ENCODE measurements at regions not wholly inside any gene's neighbourhood (a gene's known extent, or its start where the extent isn't known, plus 50 kb on each side); places are given as distances from the start of the nearest gene placed in this dataset.
"Not testable (repeated sequence)": the region's sequence is repeated elsewhere in the genome, so short reads cannot be mapped to it uniquely, and the experiment has no call there.

GRCh38 chr1:96095849-96096612 lies 625.6 kb upstream of the PTBP2 start:
- FAIRE-seq: peak; percentile 33

DNA sequence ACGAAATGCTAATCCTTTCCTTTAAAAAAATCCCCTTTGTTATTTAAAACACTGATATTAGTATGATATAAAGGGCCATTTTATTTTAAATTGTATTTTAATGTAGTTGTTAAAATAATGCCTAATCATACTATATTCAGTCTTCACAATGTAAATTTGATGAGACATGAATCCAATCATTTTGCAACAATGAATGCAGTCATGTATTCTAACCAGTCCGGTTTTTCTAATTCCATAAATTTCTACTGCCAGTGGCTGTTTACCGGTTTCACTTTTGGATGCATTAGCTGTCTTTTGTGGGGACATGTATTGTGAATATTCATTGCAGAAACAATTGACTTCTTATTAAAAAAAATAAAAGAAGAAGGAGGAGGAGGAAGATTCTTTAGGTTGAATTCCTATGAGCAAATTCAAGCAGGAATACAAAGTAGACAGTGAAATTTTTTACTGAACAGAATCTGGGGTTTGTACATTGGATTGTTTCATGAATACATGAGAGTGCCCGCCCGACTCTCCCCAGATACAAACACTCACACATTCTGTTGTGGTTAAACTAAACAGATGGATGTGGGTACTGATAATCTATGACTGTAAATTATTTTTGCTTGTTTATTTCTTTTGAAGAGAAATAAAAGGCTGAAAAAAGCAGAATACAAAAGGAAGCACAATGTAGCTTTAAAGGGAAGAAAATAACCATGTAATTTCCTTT lies 624.8 kb upstream of the PTBP2 start:
- no peak for FAIRE-seq

DNA sequence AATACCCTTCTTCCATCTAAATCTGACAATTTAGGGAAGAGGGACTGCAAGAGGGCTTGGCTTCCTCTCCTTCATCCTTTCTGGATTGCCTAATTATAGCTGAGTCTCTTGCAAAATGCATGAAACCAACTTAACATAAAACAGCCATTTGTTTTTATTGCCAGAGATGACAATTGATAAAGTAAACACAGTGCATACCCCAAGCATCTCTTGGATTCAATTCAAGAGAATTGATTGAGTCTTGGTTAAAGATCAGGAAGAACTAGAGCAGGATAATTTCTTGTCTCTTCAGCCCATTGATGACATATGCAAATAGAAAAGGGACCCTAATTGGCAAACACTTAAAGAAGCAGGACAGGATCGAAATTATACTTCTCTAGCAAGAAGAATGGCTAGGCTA lies 617.1 kb upstream of the PTBP2 start:
- no peak for FAIRE-seq

GRCh38 chr1:96104906-96105305 lies 616.7 kb upstream of the PTBP2 start:
- FAIRE-seq: no peak

- FAIRE-seq: no peak
These were observed 604.9 kb upstream of the PTBP2 start for GRCh38 chr1:96116731-96117130.

DNA sequence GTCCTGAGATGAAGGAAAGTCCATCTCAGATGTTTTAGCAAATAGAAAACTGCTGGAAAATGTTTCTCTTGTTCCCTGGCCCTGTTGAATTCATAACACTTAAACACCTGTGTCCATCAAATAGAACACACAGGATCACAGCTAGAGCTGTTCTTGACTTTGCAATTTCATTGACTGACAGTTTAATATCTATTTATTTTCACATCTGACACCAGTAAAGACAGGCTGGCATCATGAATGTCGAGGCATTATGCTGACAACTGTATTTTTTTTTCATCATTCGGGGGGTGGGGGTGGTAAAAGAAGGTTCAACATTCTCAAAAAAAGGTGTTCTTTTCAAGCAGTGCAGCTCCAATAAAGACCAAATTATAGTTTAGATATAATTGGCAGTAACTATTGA lies 591.2 kb upstream of the PTBP2 start:
- FAIRE-seq: no peak

DNA sequence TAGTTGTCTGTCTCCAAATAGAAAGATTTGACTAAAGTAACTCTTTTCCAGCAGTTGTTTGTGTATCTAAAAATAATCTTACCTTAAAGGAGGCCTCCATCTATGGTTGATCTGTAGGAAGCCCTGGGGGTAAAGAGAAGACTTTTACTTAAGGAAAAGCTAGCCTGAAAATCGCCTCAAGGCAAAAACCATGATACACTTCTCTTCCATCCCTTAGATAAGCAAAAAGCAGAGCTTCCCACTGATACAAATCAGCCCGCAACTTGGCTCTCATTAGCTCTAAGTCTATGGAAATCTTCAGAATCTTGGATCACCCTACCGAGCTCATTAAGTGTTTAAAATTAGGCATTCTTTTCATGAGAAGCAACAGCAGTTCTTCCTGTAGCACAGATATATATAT lies 576.9 kb upstream of the PTBP2 start:
- FAIRE-seq: no peak

- FAIRE-seq: no peak
These were observed 576.1 kb upstream of the PTBP2 start for GRCh38 chr1:96145492-96145891.

GRCh38 chr1:96152957-96153356 lies 568.6 kb upstream of the PTBP2 start:
- FAIRE-seq: not testable (repeated sequence)

- FAIRE-seq: no peak
These were observed 564.5 kb upstream of the PTBP2 start for GRCh38 chr1:96157101-96157500.

DNA sequence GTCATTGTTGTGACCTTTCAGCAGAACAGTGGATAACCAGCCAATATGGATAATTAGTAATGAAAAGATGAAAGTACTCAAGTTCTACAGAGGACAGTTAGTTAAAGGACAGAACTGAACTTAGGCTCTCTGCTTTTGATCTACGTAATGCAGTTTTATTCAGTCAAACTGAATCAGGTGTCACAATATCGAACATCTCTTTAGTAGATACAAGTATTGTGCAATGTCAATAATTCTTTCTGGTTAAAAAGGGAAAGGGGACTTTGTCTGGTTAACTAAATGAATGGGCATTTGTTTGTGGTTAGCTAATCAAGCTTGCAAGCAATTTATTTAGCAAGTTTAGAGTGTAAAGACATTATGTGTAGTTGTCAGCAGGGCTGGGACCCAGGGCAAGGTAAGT lies 562.2 kb upstream of the PTBP2 start:
- no peak for FAIRE-seq

- no peak for FAIRE-seq
These were observed 557.5 kb upstream of the PTBP2 start for GRCh38 chr1:96164053-96164452.

DNA sequence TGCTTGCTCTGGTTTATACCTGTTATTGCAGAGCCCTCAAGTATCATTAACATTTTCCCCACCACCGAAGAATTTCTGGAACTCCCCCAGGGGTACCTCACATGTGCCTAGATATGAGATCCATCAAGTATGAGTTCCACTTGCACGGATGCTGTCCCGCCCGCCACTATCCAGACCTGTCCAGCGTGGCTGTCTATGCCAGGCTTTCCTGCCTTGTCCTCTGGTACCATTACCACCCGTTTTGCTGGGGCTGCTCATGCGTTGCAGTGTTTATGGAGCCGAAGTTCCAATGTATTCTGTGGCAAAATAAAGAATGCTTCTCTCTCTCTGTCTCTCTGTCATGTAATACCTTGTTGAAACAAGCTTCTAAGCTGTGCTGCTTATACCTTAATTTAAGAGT lies 543.5 kb upstream of the PTBP2 start:
- FAIRE-seq: no peak

GRCh38 chr1:96183485-96183884 lies 538.1 kb upstream of the PTBP2 start:
- FAIRE-seq: no peak

GRCh38 chr1:96183928-96184327 lies 537.7 kb upstream of the PTBP2 start:
- FAIRE-seq: no peak

- no peak for FAIRE-seq
These were observed 536.4 kb upstream of the PTBP2 start for GRCh38 chr1:96185181-96185580.

- FAIRE-seq: no peak
These were observed 534.6 kb upstream of the PTBP2 start for GRCh38 chr1:96187020-96187419.

DNA sequence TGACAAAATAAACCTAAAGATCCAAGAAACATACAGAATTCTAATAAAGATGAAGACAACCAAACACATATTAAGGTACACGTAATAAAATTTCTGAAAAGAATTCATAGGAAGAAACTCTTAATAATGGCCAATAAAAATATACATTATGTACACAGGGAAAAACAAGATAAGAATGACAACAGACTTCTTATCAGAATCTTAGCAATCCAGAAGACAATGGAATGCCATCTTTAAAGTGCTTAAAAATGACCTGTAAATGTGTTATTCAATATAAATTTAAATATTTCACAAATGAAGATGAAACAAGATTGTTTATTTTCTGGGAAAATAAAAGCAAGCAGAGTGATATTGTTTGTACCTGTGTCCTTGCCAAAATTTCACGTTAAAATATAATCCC lies 530.4 kb upstream of the PTBP2 start:
- FAIRE-seq: no peak

- no peak for FAIRE-seq
These were observed 515.1 kb upstream of the PTBP2 start for GRCh38 chr1:96206451-96206850.

DNA sequence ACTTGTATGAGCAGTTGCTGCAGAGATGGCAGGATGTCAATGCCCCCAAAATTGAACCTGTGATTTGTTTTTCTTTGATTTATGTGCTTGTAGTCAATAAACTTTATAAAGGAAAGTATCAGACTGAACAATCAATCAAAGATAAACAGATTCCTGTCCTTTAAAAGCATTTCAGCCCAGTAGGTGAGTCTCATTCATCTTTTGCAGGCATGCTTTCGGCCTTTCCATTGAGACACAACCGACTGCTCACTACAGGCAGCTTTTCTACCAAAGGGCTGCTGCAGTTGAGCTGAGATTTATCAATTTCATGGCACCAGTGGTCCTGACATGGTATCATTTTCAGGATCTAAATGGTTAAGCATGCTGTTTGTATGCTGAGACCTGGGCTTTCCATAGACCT lies 513.6 kb upstream of the PTBP2 start:
- no peak for FAIRE-seq

GRCh38 chr1:96208428-96208827 lies 513.2 kb upstream of the PTBP2 start:
- no peak for FAIRE-seq

GRCh38 chr1:96210054-96210453 lies 511.5 kb upstream of the PTBP2 start:
- FAIRE-seq: no peak

- no peak for FAIRE-seq
These were observed 510.4 kb upstream of the PTBP2 start for GRCh38 chr1:96211202-96211601.

DNA sequence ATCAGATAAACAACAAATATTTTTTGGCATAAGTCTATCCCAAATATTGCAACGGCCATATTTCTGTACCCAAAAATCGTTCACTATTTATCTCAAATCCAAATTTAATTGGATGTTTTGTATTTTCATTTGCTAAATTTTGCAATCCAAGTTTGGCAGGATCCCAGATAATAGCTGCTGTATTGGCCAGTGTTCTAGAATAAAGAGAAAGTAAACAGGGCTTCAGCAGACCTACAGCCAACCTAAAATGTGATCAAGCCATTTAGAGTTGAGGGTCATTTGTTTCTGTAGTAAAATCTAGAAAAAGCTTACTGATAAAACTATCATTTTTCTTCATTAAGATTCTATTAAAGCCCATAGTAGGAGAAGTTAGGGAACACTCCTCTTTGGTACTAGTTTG lies 506.6 kb upstream of the PTBP2 start:
- FAIRE-seq: no peak

DNA sequence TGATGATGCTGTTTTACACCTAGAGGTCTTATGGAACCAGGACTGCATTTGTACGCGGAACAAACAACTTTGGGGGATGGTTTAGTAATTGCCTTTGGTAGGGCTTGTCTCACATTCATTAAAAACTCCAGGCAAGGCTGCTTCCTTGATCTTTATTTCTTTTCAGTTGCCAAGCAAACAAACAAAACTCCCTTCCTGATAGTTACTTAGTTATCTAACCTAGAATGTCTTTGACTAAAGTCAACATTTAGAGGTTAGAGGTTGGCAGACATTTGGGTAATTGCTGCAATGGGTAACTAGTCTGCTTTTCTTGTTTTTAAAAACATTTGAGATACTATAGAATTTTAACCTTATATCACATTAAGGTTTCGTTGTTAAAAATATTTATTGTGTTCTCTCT lies 500.9 kb upstream of the PTBP2 start:
- no peak for FAIRE-seq
